ENCODE measurements at regions not wholly inside any gene's neighbourhood (a gene's known extent, or its start where the extent isn't known, plus 50 kb on each side); places are given as distances from the start of the nearest gene placed in this dataset.

GRCh38 chr21:36591326-36591970 lies 107.5 kb upstream of the SIM2 start:
- DNase-seq (ENCODE audit: extremely low spot score), result no peak
- no peak overlapping the region for H3K4me3 ChIP-seq (ENCODE audit: low read depth, low read length)
- H3K27ac ChIP-seq (ENCODE audit: low read depth), result no peak overlapping the region
- WGBS, result 79% methylated on average over 16 of the region's 16 CpGs
- H3K36me3 ChIP-seq (ENCODE audit: insufficient read depth), result no peaks in the 10 kb centered on the region
- no peaks in the 10 kb centered on the region for H3K4me1 ChIP-seq (ENCODE audit: insufficient read depth)

- no peak overlapping the region for H3K27ac ChIP-seq (ENCODE audit: low read depth)
- no peaks in the 10 kb centered on the region for H3K36me3 ChIP-seq (ENCODE audit: insufficient read depth)
- H3K4me1 ChIP-seq (ENCODE audit: insufficient read depth), result no peaks in the 10 kb centered on the region
- no peak for DNase-seq (ENCODE audit: extremely low spot score)
- no peak overlapping the region for H3K4me3 ChIP-seq (ENCODE audit: low read depth, low read length)
- WGBS, result 79% methylated on average over 2 of the region's 2 CpGs
Observed at GRCh38 chr21:36596174-36596573, 102.7 kb upstream of the SIM2 start.

- Histone ChIP-seq H3K27ac (ENCODE audit: low read depth) (no peak overlapping the region), H3K4me3 (ENCODE audit: low read depth, low read length) (no peak overlapping the region), H3K36me3 (ENCODE audit: insufficient read depth) (no peaks in the 10 kb centered on the region), H3K4me1 (ENCODE audit: insufficient read depth) (no peaks in the 10 kb centered on the region)
- 57% methylated on average over 3 of the region's 3 CpGs for WGBS
- DNase-seq (ENCODE audit: extremely low spot score), result no peak
Observed at GRCh38 chr21:36601362-36601761, 97.6 kb upstream of the SIM2 start.

GRCh38 chr21:36602735-36603134 lies 96.2 kb upstream of the SIM2 start:
- H3K36me3 ChIP-seq (ENCODE audit: insufficient read depth), result no peaks in the 10 kb centered on the region
- H3K4me1 ChIP-seq (ENCODE audit: insufficient read depth), result no peaks in the 10 kb centered on the region
- 73% methylated on average over 8 of the region's 8 CpGs for WGBS
- no peak for DNase-seq (ENCODE audit: extremely low spot score)
- H3K27ac ChIP-seq (ENCODE audit: low read depth), result no peak overlapping the region
- H3K4me3 ChIP-seq (ENCODE audit: low read depth, low read length), result no peak overlapping the region

- WGBS, result 49% methylated on average over 2 of the region's 2 CpGs
- DNase-seq (ENCODE audit: extremely low spot score), result no peak
- H3K36me3 ChIP-seq (ENCODE audit: insufficient read depth), result no peaks in the 10 kb centered on the region
- H3K4me3 ChIP-seq (ENCODE audit: low read depth, low read length), result no peak overlapping the region
- no peak overlapping the region for H3K27ac ChIP-seq (ENCODE audit: low read depth)
- no peaks in the 10 kb centered on the region for H3K4me1 ChIP-seq (ENCODE audit: insufficient read depth)
Observed at GRCh38 chr21:36603221-36603620, 95.7 kb upstream of the SIM2 start.

- H3K36me3 ChIP-seq (ENCODE audit: insufficient read depth), result no peaks in the 10 kb centered on the region
- H3K4me3 ChIP-seq (ENCODE audit: low read depth, low read length), result no peak overlapping the region
- H3K27ac ChIP-seq (ENCODE audit: low read depth), result no peak overlapping the region
- DNase-seq (ENCODE audit: extremely low spot score), result no peak
- no peaks in the 10 kb centered on the region for H3K4me1 ChIP-seq (ENCODE audit: insufficient read depth)
- 60% methylated on average over 8 of the region's 8 CpGs for WGBS
Observed at GRCh38 chr21:36605426-36605825, 93.5 kb upstream of the SIM2 start.

GRCh38 chr21:36606287-36606982 lies 92.5 kb upstream of the SIM2 start:
- Histone ChIP-seq H3K4me3 (ENCODE audit: low read depth, low read length) (no peak overlapping the region), H3K27ac (ENCODE audit: low read depth) (no peak overlapping the region), H3K4me1 (ENCODE audit: insufficient read depth) (no peaks in the 10 kb centered on the region), H3K36me3 (ENCODE audit: insufficient read depth) (no peaks in the 10 kb centered on the region)
- 73% methylated on average over 19 of the region's 19 CpGs for WGBS
- DNase-seq (ENCODE audit: extremely low spot score), result no peak

- no peak for DNase-seq (ENCODE audit: extremely low spot score)
- no peak overlapping the region for H3K27ac ChIP-seq (ENCODE audit: low read depth)
- no peak overlapping the region for H3K4me3 ChIP-seq (ENCODE audit: low read depth, low read length)
- 90% methylated on average over 6 of the region's 6 CpGs for WGBS
- H3K36me3 ChIP-seq (ENCODE audit: insufficient read depth), result no peaks in the 10 kb centered on the region
- H3K4me1 ChIP-seq (ENCODE audit: insufficient read depth), result no peaks in the 10 kb centered on the region
Observed at GRCh38 chr21:36606983-36607325, 92.0 kb upstream of the SIM2 start.

- no peak overlapping the region for H3K4me3 ChIP-seq (ENCODE audit: low read depth, low read length)
- no peak overlapping the region for H3K27ac ChIP-seq (ENCODE audit: low read depth)
- H3K4me1 ChIP-seq (ENCODE audit: insufficient read depth), result no peaks in the 10 kb centered on the region
- 80% methylated on average over 8 of the region's 8 CpGs for WGBS
- DNase-seq (ENCODE audit: extremely low spot score), result no peak
- H3K36me3 ChIP-seq (ENCODE audit: insufficient read depth), result no peaks in the 10 kb centered on the region
Observed at GRCh38 chr21:36608041-36608896, 90.6 kb upstream of the SIM2 start.

- Histone ChIP-seq H3K27ac (ENCODE audit: low read depth) (no peak overlapping the region), H3K36me3 (ENCODE audit: insufficient read depth) (no peaks in the 10 kb centered on the region)
- WGBS, result 88% methylated on average over 1 of the region's 1 CpG
Observed at GRCh38 chr21:36608897-36609225, 90.1 kb upstream of the SIM2 start.

GRCh38 chr21:36609654-36610053 lies 89.3 kb upstream of the SIM2 start:
- H3K36me3 ChIP-seq (ENCODE audit: insufficient read depth), result no peaks in the 10 kb centered on the region

More at GRCh38 chr21:36608897-36609225, 90.1 kb upstream of the SIM2 start:
- H3K4me1 ChIP-seq (ENCODE audit: insufficient read depth), result no peaks in the 10 kb centered on the region
- H3K4me3 ChIP-seq (ENCODE audit: low read depth, low read length), result no peak overlapping the region
- no peak for DNase-seq (ENCODE audit: extremely low spot score)

GRCh38 chr21:36610201-36610600 lies 88.7 kb upstream of the SIM2 start:
- H3K27ac ChIP-seq (ENCODE audit: low read depth), result no peak overlapping the region
- 49% methylated on average over 1 of the region's 1 CpG for whole genome bisulfite sequencing
- no peaks in the 10 kb centered on the region for H3K36me3 ChIP-seq (ENCODE audit: insufficient read depth)
- H3K4me3 ChIP-seq (ENCODE audit: low read depth, low read length), result no peak overlapping the region
- DNase-seq (ENCODE audit: extremely low spot score), result no peak
- H3K4me1 ChIP-seq (ENCODE audit: insufficient read depth), result no peaks in the 10 kb centered on the region

More at GRCh38 chr21:36609654-36610053, 89.3 kb upstream of the SIM2 start:
- no peak for DNase-seq (ENCODE audit: extremely low spot score)
- H3K4me3 ChIP-seq (ENCODE audit: low read depth, low read length), result no peak overlapping the region
- H3K4me1 ChIP-seq (ENCODE audit: insufficient read depth), result no peaks in the 10 kb centered on the region
- H3K27ac ChIP-seq (ENCODE audit: low read depth), result no peak overlapping the region

- H3K27ac ChIP-seq (ENCODE audit: low read depth), result no peak overlapping the region
- H3K4me1 ChIP-seq (ENCODE audit: insufficient read depth), result no peaks in the 10 kb centered on the region
- H3K36me3 ChIP-seq (ENCODE audit: insufficient read depth), result no peaks in the 10 kb centered on the region
- WGBS, result 82% methylated on average over 7 of the region's 7 CpGs
- no peak for DNase-seq (ENCODE audit: extremely low spot score)
- H3K4me3 ChIP-seq (ENCODE audit: low read depth, low read length), result no peak overlapping the region
Observed at GRCh38 chr21:36610935-36611334, 88.0 kb upstream of the SIM2 start.

- no peak overlapping the region for H3K4me3 ChIP-seq (ENCODE audit: low read depth, low read length)
- H3K27ac ChIP-seq (ENCODE audit: low read depth), result no peak overlapping the region
- H3K4me1 ChIP-seq (ENCODE audit: insufficient read depth), result no peaks in the 10 kb centered on the region
- DNase-seq (ENCODE audit: extremely low spot score), result no peak
- H3K36me3 ChIP-seq (ENCODE audit: insufficient read depth), result no peaks in the 10 kb centered on the region
- WGBS, result 83% methylated on average over 8 of the region's 8 CpGs
Observed at GRCh38 chr21:36611379-36611778, 87.5 kb upstream of the SIM2 start.
